ENCODE measurements at regions not wholly inside any gene's neighbourhood (a gene's known extent, or its start where the extent isn't known, plus 50 kb on each side); places are given as distances from the start of the nearest gene placed in this dataset.

- BruUV-seq (replicated peaks): no TSS peak
Measured at GRCh38 chr21:39103689-39104088, 79.6 kb downstream of the PSMG1 start.

GRCh38 chr21:39099859-39100258 is 83.4 kb downstream of the PSMG1 start:
- ChIA-PET POLR2A (no interaction called here), CTCF (no interaction called here)
- Histone ChIP-seq H3K27ac (ENCODE audit: low read length) (no peak overlapping the region), H3K4me3 (ENCODE audit: low read depth in 2 of 2, low read length in 2 of 2) (no peak overlapping the region), H3K27me3 (ENCODE audit: control insufficient read depth, insufficient read depth, low read length) (no peaks in the 10 kb centered on the region), H3K36me3 (ENCODE audit: control insufficient read depth, insufficient read depth, low read length) (no peaks in the 10 kb centered on the region), H3K4me1 (ENCODE audit: control insufficient read depth, insufficient read depth, low read length) (no peaks in the 10 kb centered on the region), H3K9me3 (ENCODE audit: control insufficient read depth, insufficient read depth, low read depth, low read length) (no peaks in the 10 kb centered on the region)
- ATAC-seq: no peak
- intact Hi-C loops (cut with micrococcal nuclease; ENCODE audit: unreplicated experiment): no loop called here
- in situ Hi-C loops (cut with HindIII; ENCODE audit: low pct_unique_long_range_greater_than_20kb, low sequenced_read_pairs): no loop called here
- no peak for TF ChIP-seq SIN3A (IDR thresholded peaks at IDR 0.05; ENCODE audit: borderline replicate concordance, insufficient read depth, low read depth, low read length)
- TF ChIP-seq POLR2AphosphoS5 (IDR thresholded peaks at IDR 0.05; ENCODE audit: low read depth, low read length): no peak
- no peak for TF ChIP-seq TCF7L2 (IDR thresholded peaks at IDR 0.05; ENCODE audit: low read depth, low read length)
- no peak for TF ChIP-seq CTCF (IDR thresholded peaks at IDR 0.05)
- no peak for TF ChIP-seq REST (IDR thresholded peaks at IDR 0.05; ENCODE audit: insufficient read depth in 1 of 2, low read depth in 2 of 2, low read length in 1 of 2)
- DNase-seq (ENCODE audit: low read depth, low spot score): no peak
- no TSS peak for BruUV-seq (replicated peaks)

More at GRCh38 chr21:39103689-39104088, 79.6 kb downstream of the PSMG1 start:
- no peaks in the 10 kb centered on the region for H3K4me1 ChIP-seq (ENCODE audit: control insufficient read depth, insufficient read depth, low read length)
- no peak for ATAC-seq
- no peaks in the 10 kb centered on the region for H3K9me3 ChIP-seq (ENCODE audit: control insufficient read depth, insufficient read depth, low read depth, low read length)
- in situ Hi-C loops (cut with HindIII; ENCODE audit: low pct_unique_long_range_greater_than_20kb, low sequenced_read_pairs): no loop called here
- H3K27me3 ChIP-seq (ENCODE audit: control insufficient read depth, insufficient read depth, low read length): no peaks in the 10 kb centered on the region
- H3K27ac ChIP-seq (ENCODE audit: low read length): no peak overlapping the region
- no peak for DNase-seq (ENCODE audit: low read depth, low spot score)
- intact Hi-C loops (cut with micrococcal nuclease; ENCODE audit: unreplicated experiment): no loop called here
- TF ChIP-seq POLR2AphosphoS5 (IDR thresholded peaks at IDR 0.05; ENCODE audit: low read depth, low read length): no peak
- TF ChIP-seq CTCF (IDR thresholded peaks at IDR 0.05): no peak
- TF ChIP-seq REST (IDR thresholded peaks at IDR 0.05; ENCODE audit: insufficient read depth in 1 of 2, low read depth in 2 of 2, low read length in 1 of 2): no peak
- no peak for TF ChIP-seq TCF7L2 (IDR thresholded peaks at IDR 0.05; ENCODE audit: low read depth, low read length)
- POLR2A ChIA-PET: no interaction called here
- CTCF ChIA-PET: no interaction called here
- H3K36me3 ChIP-seq (ENCODE audit: control insufficient read depth, insufficient read depth, low read length): no peaks in the 10 kb centered on the region
- H3K4me3 ChIP-seq (ENCODE audit: low read depth in 2 of 2, low read length in 2 of 2): no peak overlapping the region
